H9 (cell line): ENCODE measurements at regions not wholly inside any gene's neighbourhood (a gene's known extent, or its start where the extent isn't known, plus 50 kb on each side); places are given as distances from the start of the nearest gene placed in this dataset.

ENCODE experiments used
- DNase-seq: peaks from one replicate; pipeline ENCODE4 v3.0.0-alpha.2; 2017
- H2AFZ ChIP-seq: one replicate; pipeline ENCODE4 v1.6.1; 2013; ENCODE audit warnings: mild to moderate bottlenecking, low read length, control low read depth, moderate library complexity
- H2AK5ac ChIP-seq: 2 replicates; pipeline ENCODE4 v1.6.1; 2013; ENCODE audit warnings: low read length, control low read depth, mixed read lengths; ENCODE audit not compliant: insufficient read length
- H2BK120ac ChIP-seq: one replicate; pipeline ENCODE4 v1.6.1; 2013; ENCODE audit warnings: low read depth, mild to moderate bottlenecking, low read length, control low read depth, inconsistent platforms; ENCODE audit not compliant: poor library complexity, severe bottlenecking
- H2BK12ac ChIP-seq: 2 replicates; pipeline ENCODE4 v1.6.1; 2013; ENCODE audit warnings: low read length, control low read depth, mixed read lengths, low read depth; ENCODE audit not compliant: insufficient read length
- H2BK15ac ChIP-seq: 2 replicates; pipeline ENCODE4 v1.6.1; 2013; ENCODE audit warnings: low read depth, low read length, control low read depth
- H2BK20ac ChIP-seq: one replicate; pipeline ENCODE4 v1.6.1; 2013; ENCODE audit warnings: low read depth, mild to moderate bottlenecking, low read length, control low read depth, inconsistent platforms; ENCODE audit not compliant: poor library complexity, severe bottlenecking
- H2BK5ac ChIP-seq: 2 replicates; pipeline ENCODE4 v1.6.1; 2013; ENCODE audit warnings: low read length, control low read depth, mixed read lengths; ENCODE audit not compliant: insufficient read length
- H3K14ac ChIP-seq: 2 replicates; pipeline ENCODE4 v1.6.1; 2013; ENCODE audit warnings: low read length, control low read depth; ENCODE audit not compliant: insufficient read depth
- H3K18ac ChIP-seq: 2 replicates; pipeline ENCODE4 v1.6.1; 2013; ENCODE audit warnings: low read depth, mild to moderate bottlenecking, mixed read lengths, low read length, control low read depth; ENCODE audit not compliant: insufficient read length
- H3K23ac ChIP-seq: 2 replicates; pipeline ENCODE4 v1.6.1; 2013; ENCODE audit warnings: low read length, control low read depth, mixed read lengths, low read depth; ENCODE audit not compliant: insufficient read length
- H3K23me2 ChIP-seq: 2 replicates; pipeline ENCODE4 v1.6.1; 2013; ENCODE audit warnings: low read depth, mild to moderate bottlenecking, mixed read lengths, low read length, control low read depth; ENCODE audit not compliant: insufficient read length, poor library complexity, severe bottlenecking
- H3K27ac ChIP-seq: 2 replicates; pipeline ENCODE4 v1.5.1; 2013; ENCODE audit warnings: low read length, control low read depth, mixed read lengths, low read depth; ENCODE audit not compliant: insufficient read length
- H3K27me3 ChIP-seq: 2 replicates; pipeline ENCODE4 v1.6.1; 2013; ENCODE audit warnings: low read length, control low read depth, inconsistent platforms; ENCODE audit not compliant: insufficient read depth
- H3K4ac ChIP-seq: 2 replicates; pipeline ENCODE4 v1.6.1; 2013; ENCODE audit warnings: low read depth, mild to moderate bottlenecking, control low read depth, inconsistent platforms, low read length, moderate library complexity
- H3K4me1 ChIP-seq: 2 replicates; pipeline ENCODE4 v1.6.1; 2013; ENCODE audit warnings: low read length, control low read depth, inconsistent platforms; ENCODE audit not compliant: insufficient read depth
- H3K4me2 ChIP-seq: 2 replicates; pipeline ENCODE4 v1.6.1; 2013; ENCODE audit warnings: low read length, control low read depth, mixed read lengths; ENCODE audit not compliant: insufficient read length, insufficient read depth
- H3K56ac ChIP-seq: 2 replicates; pipeline ENCODE4 v1.6.1; 2013; ENCODE audit warnings: low read depth, mild to moderate bottlenecking, mixed read lengths, low read length, control low read depth; ENCODE audit not compliant: insufficient read length
- H3K79me1 ChIP-seq: 2 replicates; pipeline ENCODE4 v1.6.1; 2013; ENCODE audit warnings: low read depth, mild to moderate bottlenecking, moderate library complexity, low read length, control low read depth, inconsistent platforms; ENCODE audit not compliant: insufficient read depth, poor library complexity, severe bottlenecking
- H3K79me2 ChIP-seq: 2 replicates; pipeline ENCODE4 v1.6.1; 2013; ENCODE audit warnings: low read length, control low read depth, inconsistent platforms; ENCODE audit not compliant: insufficient read depth
- H3K9ac ChIP-seq: 2 replicates; pipeline ENCODE4 v1.6.1; 2013; ENCODE audit warnings: low read length, control low read depth, mixed read lengths; ENCODE audit not compliant: insufficient read length; ENCODE audit errors: extremely low read depth
- H3K9me3 ChIP-seq: one replicate; pipeline ENCODE4 v1.6.1; 2013; ENCODE audit warnings: low read depth, low read length, inconsistent platforms; ENCODE audit not compliant: control insufficient read depth
- H3T11ph ChIP-seq: one replicate; pipeline ENCODE4 v1.6.1; 2013; ENCODE audit warnings: mild to moderate bottlenecking, low read length, control low read depth, inconsistent platforms
- H4K20me1 ChIP-seq: one replicate; pipeline ENCODE4 v1.6.1; 2013; ENCODE audit not compliant: control insufficient read depth, insufficient read length, insufficient read depth
- H4K5ac ChIP-seq: 2 replicates; pipeline ENCODE4 v1.6.1; 2013; ENCODE audit warnings: low read depth, mild to moderate bottlenecking, mixed read lengths, low read length, control low read depth; ENCODE audit not compliant: insufficient read length
- H4K8ac ChIP-seq: replicated peaks from 2 replicates; pipeline ENCODE4 v1.6.1; 2013; ENCODE audit warnings: low read length, control low read depth, mixed read lengths, low read depth; ENCODE audit not compliant: insufficient read length
- H4K91ac ChIP-seq: 2 replicates; pipeline ENCODE4 v1.6.1; 2013; ENCODE audit warnings: low read depth, mild to moderate bottlenecking, moderate library complexity, mixed read lengths, low read length, control low read depth; ENCODE audit not compliant: insufficient read length
- H3K27ac Mint-ChIP-seq, 3 experiments: 2 replicates in 2 of 3; 3 replicates in 1 of 3; pipeline ENCODE4 v1.8.0; 2020 to 2021; ENCODE audit warnings: mixed read lengths in 3 of 3, mild to moderate bottlenecking in 1 of 3, moderate library complexity in 1 of 3
- H3K27me3 Mint-ChIP-seq: 2 replicates; pipeline ENCODE4 v1.8.0; 2021; ENCODE audit warnings: low read depth, mild to moderate bottlenecking, moderate library complexity, mixed read lengths
- H3K36me3 Mint-ChIP-seq, 3 experiments: 2 replicates in 2 of 3; 3 replicates in 1 of 3; pipeline ENCODE4 v1.8.0; 2020 to 2021; ENCODE audit warnings: low read depth in 3 of 3, mixed read lengths in 3 of 3; ENCODE audit not compliant: insufficient read depth in 1 of 3
- H3K4me1 Mint-ChIP-seq, 2 experiments: 2 replicates each; pipeline ENCODE4 v1.8.0; 2020; ENCODE audit warnings: mixed read lengths in 2 of 2
- H3K4me3 Mint-ChIP-seq, 2 experiments: 2 replicates in 1 of 2; 3 replicates in 1 of 2; pipeline ENCODE4 v1.8.0; 2020 to 2021; ENCODE audit warnings: mild to moderate bottlenecking in 2 of 2, mixed read lengths in 2 of 2, moderate library complexity in 1 of 2
- H3K9me3 Mint-ChIP-seq, 2 experiments: 2 replicates in 1 of 2; 3 replicates in 1 of 2; pipeline ENCODE4 v1.8.0; 2020; ENCODE audit warnings: mild to moderate bottlenecking in 2 of 2, mixed read lengths in 2 of 2, moderate library complexity in 1 of 2
- CTCF ChIP-seq: fragments of 200-600 bp; sonication (generic); conservative IDR thresholded peaks from 3 replicates; pipeline ENCODE4 v1.8.0; 2021; ENCODE audit warnings: antibody characterized with exemption, mild to moderate bottlenecking
- WGBS: extraction: QIAGEN DNeasy Blood & Tissue Kit; methylation state at CpG from one replicate; pipeline ENCODE4 v1.1.7; 2013; ENCODE audit warnings: missing lambda C conversion rate, low lambda C conversion rate, mixed read lengths; ENCODE audit not compliant: insufficient read length; ENCODE audit errors: extremely low coverage; 5-methylcytosine and 5-hydroxymethylcytosine counted together

- H3K56ac ChIP-seq: no peak overlapping the region
- no peak overlapping the region for H3K27ac ChIP-seq
Observed at GRCh38 chr3:117700573-117701360, 991.2 kb downstream of the TUSC7 start.

More at GRCh38 chr3:117700573-117701360, 991.2 kb downstream of the TUSC7 start:
- H3K4me2 ChIP-seq: no peak overlapping the region
- H3K27me3 ChIP-seq: no peaks in the 10 kb centered on the region
- no peak overlapping the region for H2BK5ac ChIP-seq
- H3T11ph ChIP-seq: no peak overlapping the region
- no peak overlapping the region for H3K27ac Mint-ChIP-seq
- peaks cover 15 to 17% of the 10 kb centered on the region in 2 experiments for H3K4me1 Mint-ChIP-seq
- no peaks in the 10 kb centered on the region for H3K79me1 ChIP-seq
- H3K23ac ChIP-seq: no peak overlapping the region
- no peaks in the 10 kb centered on the region for H3K4me1 ChIP-seq
- H4K8ac ChIP-seq: no peak overlapping the region
- H3K27me3 Mint-ChIP-seq: no peaks in the 10 kb centered on the region
- no CpG with 5 or more reads among the region's 6 CpGs for WGBS
- no peaks in the 10 kb centered on the region for H4K20me1 ChIP-seq
- no peak overlapping the region for H3K18ac ChIP-seq
- H2BK12ac ChIP-seq: no peak overlapping the region
- no peak overlapping the region for H2AFZ ChIP-seq
- H2BK120ac ChIP-seq: no peak overlapping the region
- H4K91ac ChIP-seq: no peak overlapping the region
- TF ChIP-seq CTCF: no peak
- DNase-seq: no peak
- no peak overlapping the region for H3K4ac ChIP-seq
- H4K5ac ChIP-seq: no peak overlapping the region
- no peaks in the 10 kb centered on the region for H3K9me3 ChIP-seq
- H3K9ac ChIP-seq: no peak overlapping the region
- no peak overlapping the region for H3K14ac ChIP-seq
- H2BK15ac ChIP-seq: no peak overlapping the region
- no peak overlapping the region for H2AK5ac ChIP-seq
- no peaks in the 10 kb centered on the region for H3K36me3 Mint-ChIP-seq
- H3K23me2 ChIP-seq: no peaks in the 10 kb centered on the region
- H3K79me2 ChIP-seq: no peaks in the 10 kb centered on the region
- no peaks in the 10 kb centered on the region; a peak in 1 of 5 replicates for H3K9me3 Mint-ChIP-seq
- no peak overlapping the region for H2BK20ac ChIP-seq
- no peak overlapping the region for H3K4me3 Mint-ChIP-seq
